Activated B cell treated with CpG ODN at 0.5 μM for 24 hours (primary cell): ENCODE measurements at regions not wholly inside any gene's neighbourhood (a gene's known extent, or its start where the extent isn't known, plus 50 kb on each side); places are given as distances from the start of the nearest gene placed in this dataset.

Experiments used
- ATAC-seq: fragments of 200-7000 bp; cut with Tn5 transposase; one replicate; pipeline ENCODE4 v1.10.0; 2021; ENCODE audit warnings: low read depth, mild to moderate bottlenecking, moderate library complexity
- CTCF ChIA-PET: fragments of 350-600 bp; sonication (Branson Sonifier 250); formaldehyde crosslinking; loops from one replicate; lab custom pipeline; 2021; ENCODE audit warnings: antibody characterized with exemption; lab: Charles Lee
- POLR2A ChIA-PET: fragments of 350-600 bp; sonication (Branson Sonifier 250); formaldehyde crosslinking; loops from one replicate; lab custom pipeline; 2021; ENCODE audit warnings: antibody characterized with exemption; lab: Charles Lee
- DNase-seq: peaks from one replicate; pipeline ENCODE4 v3.0.0; 2022
- H3K27ac Mint-ChIP-seq: one replicate; pipeline ENCODE4 v1.8.0; 2020; ENCODE audit warnings: mixed read lengths
- H3K27me3 Mint-ChIP-seq: one replicate; pipeline ENCODE4 v1.8.0; 2021; ENCODE audit warnings: mixed read lengths
- H3K36me3 Mint-ChIP-seq: one replicate; pipeline ENCODE4 v1.8.0; 2021; ENCODE audit warnings: low read depth, mixed read lengths
- H3K4me1 Mint-ChIP-seq: one replicate; pipeline ENCODE4 v1.8.0; 2021; ENCODE audit warnings: mixed read lengths
- H3K4me3 Mint-ChIP-seq: one replicate; pipeline ENCODE4 v1.8.0; 2020; ENCODE audit warnings: mild to moderate bottlenecking, mixed read lengths
- H3K9me3 Mint-ChIP-seq: one replicate; pipeline ENCODE4 v1.8.0; 2020; ENCODE audit warnings: mixed read lengths
- CTCF ChIP-seq: fragments of 200-600 bp; IDR thresholded peaks from one replicate; pipeline ENCODE4 v1.8.0; 2022; ENCODE audit warnings: antibody characterized with exemption, mild to moderate bottlenecking
- intact Hi-C: fragments of 100-400 bp; cut with micrococcal nuclease; formaldehyde crosslinking; loops from one replicate; pipeline ENCODE4 v1.15.1; 2024

DNA sequence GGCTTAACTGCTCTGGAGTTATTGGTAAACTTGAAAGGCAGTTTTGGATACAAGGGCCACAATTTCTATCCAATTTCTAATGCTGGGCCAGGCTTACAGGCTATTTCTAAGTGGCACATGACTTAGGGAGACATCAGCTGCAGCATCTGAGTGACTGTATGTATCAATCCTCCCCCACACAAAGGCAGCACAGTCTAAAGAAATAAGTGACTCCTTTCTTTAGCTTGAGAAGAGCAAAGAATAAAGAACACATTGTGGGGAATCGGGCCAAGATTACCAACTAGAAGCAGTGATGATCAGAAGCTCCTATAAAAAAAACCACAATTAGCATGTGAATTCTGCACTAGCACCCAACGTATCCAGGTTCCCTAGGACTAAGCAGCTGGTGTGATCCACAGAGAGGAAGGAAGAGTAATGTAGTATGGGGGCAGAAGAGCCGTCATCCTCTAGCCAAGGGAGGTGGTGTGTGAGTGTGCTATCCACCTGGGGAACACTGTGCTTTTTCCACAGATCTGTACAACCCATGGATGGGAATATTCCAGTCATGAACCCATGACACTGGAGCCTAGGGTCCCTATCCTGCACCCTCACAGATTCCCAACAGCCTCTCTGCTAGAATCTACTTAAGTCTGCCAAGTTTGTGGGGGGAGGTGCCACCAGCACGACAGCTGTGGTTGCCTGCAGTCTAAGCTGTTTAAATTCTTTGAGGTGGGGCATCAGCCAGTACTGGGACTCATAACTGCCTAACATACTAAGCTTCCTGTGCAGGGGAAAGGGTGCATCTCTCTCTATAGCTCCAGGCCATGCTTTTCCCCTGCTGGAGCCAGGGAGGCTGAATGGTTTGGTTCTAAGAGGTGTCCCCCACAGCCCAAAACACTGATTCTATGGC lies 147.8 kb upstream of the KDM5D start:
- TF ChIP-seq CTCF: no peak
- no peak overlapping the region for H3K4me3 Mint-ChIP-seq
- POLR2A ChIA-PET: no interaction called here
- intact Hi-C loops: no loop called here
- no peaks in the 10 kb centered on the region for H3K27me3 Mint-ChIP-seq
- CTCF ChIA-PET: no interaction called here
- DNase-seq: no peak
- no peaks in the 10 kb centered on the region for H3K36me3 Mint-ChIP-seq
- no peak overlapping the region for H3K27ac Mint-ChIP-seq
- no peaks in the 10 kb centered on the region for H3K9me3 Mint-ChIP-seq
- ATAC-seq: no peak
- no peaks in the 10 kb centered on the region for H3K4me1 Mint-ChIP-seq

DNA sequence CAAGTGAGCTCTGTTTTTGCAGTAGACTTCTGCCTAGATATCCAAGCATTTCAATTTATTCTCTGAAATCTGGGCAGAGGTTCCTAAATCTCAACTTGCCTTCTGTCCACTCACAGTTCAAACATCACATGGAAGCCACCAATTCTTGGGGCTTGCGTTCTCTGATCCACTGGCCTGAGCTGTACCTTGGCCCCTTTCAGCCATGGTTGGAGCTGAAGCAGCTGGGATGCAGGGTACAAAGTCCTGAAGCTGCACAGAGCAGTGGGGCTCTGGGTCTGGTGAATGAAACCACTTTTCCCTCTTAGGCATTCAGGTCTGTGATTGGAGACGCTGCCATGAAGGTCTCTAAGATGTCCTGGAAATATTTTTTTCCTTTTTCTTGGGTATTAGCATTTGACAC lies 137.6 kb upstream of the KDM5D start:
- no peak for ATAC-seq
- CTCF ChIA-PET: no interaction called here
- intact Hi-C loops: no loop called here
- H3K9me3 Mint-ChIP-seq: no peaks in the 10 kb centered on the region
- no peaks in the 10 kb centered on the region for H3K4me1 Mint-ChIP-seq
- no peaks in the 10 kb centered on the region for H3K36me3 Mint-ChIP-seq
- no peak for DNase-seq
- no peaks in the 10 kb centered on the region for H3K27me3 Mint-ChIP-seq
- POLR2A ChIA-PET: no interaction called here
- no peak overlapping the region for H3K27ac Mint-ChIP-seq
- no peak overlapping the region for H3K4me3 Mint-ChIP-seq
- no peak for TF ChIP-seq CTCF

DNA sequence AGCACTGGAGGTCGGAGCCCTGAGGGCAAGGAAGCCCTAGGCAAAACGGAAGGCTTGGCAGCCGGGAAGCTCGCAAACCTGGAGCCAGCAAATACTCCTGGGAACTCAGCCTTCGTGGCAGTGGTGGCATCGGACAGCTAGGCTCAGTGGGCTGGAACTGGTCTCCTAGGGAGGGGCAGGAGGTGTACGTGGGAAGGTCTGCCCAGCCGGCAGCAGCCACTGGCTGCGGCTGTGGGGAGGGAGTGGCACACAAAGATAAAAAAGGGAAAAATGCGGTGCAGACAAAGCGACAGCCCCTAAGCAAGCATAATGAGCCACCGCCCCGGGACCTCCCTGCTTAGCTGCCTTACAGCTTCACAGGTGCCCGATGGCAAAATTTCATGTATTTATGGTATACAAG lies 125.2 kb upstream of the KDM5D start:
- no peaks in the 10 kb centered on the region for H3K4me1 Mint-ChIP-seq
- no peaks in the 10 kb centered on the region for H3K36me3 Mint-ChIP-seq
- peak overlapping the region; percentile 53 for H3K4me3 Mint-ChIP-seq
- ChIA-PET POLR2A (no interaction called here), CTCF (no interaction called here)
- no peaks in the 10 kb centered on the region for H3K27me3 Mint-ChIP-seq
- no peak overlapping the region for H3K27ac Mint-ChIP-seq
- intact Hi-C loops: loop anchor here (10.0 kb wide), 1 partner anchor 65 kb away; no protein-coding TSS in a partner anchor
- no peaks in the 10 kb centered on the region for H3K9me3 Mint-ChIP-seq
- DNase-seq: no peak
- no peak for ATAC-seq
- no peak for TF ChIP-seq CTCF

- Mint-ChIP-seq H3K27ac (no peak overlapping the region), H3K9me3 (no peaks in the 10 kb centered on the region), H3K4me1 (no peaks in the 10 kb centered on the region), H3K36me3 (no peaks in the 10 kb centered on the region), H3K4me3 (peak overlapping the region; percentile 53), H3K27me3 (no peaks in the 10 kb centered on the region)
- no peak for ATAC-seq
- CTCF ChIA-PET: no interaction called here
- TF ChIP-seq CTCF: no peak
- POLR2A ChIA-PET: no interaction called here
- intact Hi-C loops: loop anchor here (10.0 kb wide), 1 partner anchor 64 kb away; no protein-coding TSS in a partner anchor
- no peak for DNase-seq
Observed at GRCh38 chrY:19869281-19869680, 124.8 kb upstream of the KDM5D start.

DNA sequence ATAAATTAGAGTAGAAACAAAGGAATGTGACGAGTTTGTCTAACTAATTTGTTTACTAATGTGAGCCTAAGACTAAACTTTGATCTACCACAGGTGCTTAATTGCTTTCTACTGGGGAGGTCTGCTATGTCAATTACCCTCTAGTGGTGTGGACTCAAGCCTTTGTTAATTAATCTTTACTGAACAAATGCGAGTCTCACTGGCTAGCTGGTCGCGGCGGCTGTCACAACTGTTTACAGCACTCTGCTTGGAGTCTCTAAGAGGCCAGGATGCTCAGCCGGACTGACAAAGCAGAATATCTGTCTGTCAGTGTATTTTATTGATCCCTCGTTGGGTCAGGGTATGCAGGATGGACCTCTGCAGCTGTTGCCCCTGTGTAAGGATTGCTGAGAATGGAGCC lies 124.1 kb upstream of the KDM5D start:
- no peak overlapping the region for H3K4me3 Mint-ChIP-seq
- DNase-seq: no peak
- ATAC-seq: no peak
- intact Hi-C loops: loop anchor here (10.0 kb wide), 1 partner anchor 64 kb away; no protein-coding TSS in a partner anchor
- CTCF ChIA-PET: no interaction called here
- TF ChIP-seq CTCF: no peak
- no peaks in the 10 kb centered on the region for H3K4me1 Mint-ChIP-seq
- H3K27me3 Mint-ChIP-seq: no peaks in the 10 kb centered on the region
- H3K36me3 Mint-ChIP-seq: no peaks in the 10 kb centered on the region
- POLR2A ChIA-PET: no interaction called here
- no peak overlapping the region for H3K27ac Mint-ChIP-seq
- no peaks in the 10 kb centered on the region for H3K9me3 Mint-ChIP-seq
